ENCODE measurements at regions not wholly inside any gene's neighbourhood (a gene's known extent, or its start where the extent isn't known, plus 50 kb on each side); places are given as distances from the start of the nearest gene placed in this dataset.

GRCh38 chr13:50467156-50468110 is 376.1 kb downstream of the DLEU7 start:
- TF ChIP-seq GATA2 (IDR thresholded peaks at IDR 0.05; ENCODE audit: low read depth, low read length) (no peak), GATA3 (IDR thresholded peaks at IDR 0.05; ENCODE audit: low read depth, low read length) (no peak)

Measured in SH-SY5Y (cell line).